Endothelial cell of umbilical vein (primary cell): ENCODE measurements at regions not wholly inside any gene's neighbourhood (a gene's known extent, or its start where the extent isn't known, plus 50 kb on each side); places are given as distances from the start of the nearest gene placed in this dataset.

ENCODE experiments used
- BruUV-seq: library from RNA; stranded (reverse); fragments of 400-500 nt; replicated peaks from 2 replicates; lab custom pipeline; 2021; lab: Mats Ljungman, UMichigan
- CTCF ChIA-PET: fragments of 300-600, 350-600 bp; sonication (Branson Sonifier 250); formaldehyde crosslinking; loops from one replicate; lab custom pipeline; 2021; ENCODE audit warnings: antibody characterized with exemption, inconsistent platforms; lab: Charles Lee
- POLR2A ChIA-PET: fragments of 300-600, 350-600 bp; sonication (Branson Sonifier 250); formaldehyde crosslinking; loops from one replicate; lab custom pipeline; 2021; ENCODE audit warnings: antibody characterized with exemption, inconsistent platforms; lab: Charles Lee
- DNase-seq: peaks from one replicate; pipeline ENCODE4 v3.0.0-alpha.2; 2011; ENCODE audit warnings: low read depth, low spot score
- FAIRE-seq: peaks from 2 replicates; lab custom pipeline; 2011; peaks lifted over from hg19 to GRCh38; lab: Jason Lieb, UNC
- H2AFZ ChIP-seq: 2 replicates; pipeline ENCODE4 v1.6.0; 2012; ENCODE audit warnings: low read depth, low read length, control low read depth, inconsistent platforms
- H3K27ac ChIP-seq: 2 replicates; pipeline ENCODE4 v1.5.1; 2011; ENCODE audit warnings: low read depth, mild to moderate bottlenecking, control low read depth, low read length, moderate library complexity; ENCODE audit not compliant: insufficient read depth
- H3K27me3 ChIP-seq, 2 experiments: 2 replicates each; pipeline versions ENCODE4 v1.6.0 to v1.6.1; 2011; ENCODE audit warnings: low read length in 2 of 2, mixed read lengths in 1 of 2; ENCODE audit not compliant: control insufficient read depth in 2 of 2, insufficient read depth in 2 of 2
- H3K36me3 ChIP-seq, 2 experiments: 2 replicates in 1 of 2; 3 replicates in 1 of 2; pipeline ENCODE4 v1.5.1; 2011; ENCODE audit warnings: low read length in 2 of 2, mild to moderate bottlenecking in 1 of 2, moderate library complexity in 1 of 2; ENCODE audit not compliant: control insufficient read depth in 2 of 2, insufficient read depth in 2 of 2; ENCODE audit errors: extremely low read depth in 1 of 2
- H3K4me1 ChIP-seq: 3 replicates; pipeline ENCODE4 v1.5.1; 2011; ENCODE audit warnings: mild to moderate bottlenecking, low read length; ENCODE audit not compliant: control insufficient read depth, insufficient read depth; ENCODE audit errors: extremely low read depth
- H3K4me2 ChIP-seq: 2 replicates; pipeline ENCODE4 v1.6.1; 2011; ENCODE audit warnings: low read length, control low read depth, mixed read lengths; ENCODE audit not compliant: insufficient read depth
- H3K4me3 ChIP-seq, 3 experiments: fragments of 200-600 bp in 1 of 3; sonication (generic), shearing (Covaris generic) in 1 of 3; replicated peaks in 1 of 3; 2 replicates each; pipeline ENCODE4 v1.5.1; 2011 to 2016; ENCODE audit warnings: control low read depth in 3 of 3, low read length in 3 of 3, mild to moderate bottlenecking in 2 of 3, inconsistent platforms in 1 of 3, low read depth in 1 of 3, moderate library complexity in 1 of 3; ENCODE audit not compliant: insufficient read depth in 1 of 3
- H3K79me2 ChIP-seq: 2 replicates; pipeline ENCODE4 v1.6.0; 2012; ENCODE audit warnings: low read length, inconsistent platforms; ENCODE audit not compliant: control insufficient read depth, insufficient read depth
- H3K9ac ChIP-seq: replicated peaks from 2 replicates; pipeline ENCODE3; 2011; ENCODE audit warnings: low read length, control low read depth; ENCODE audit not compliant: insufficient read depth; ENCODE audit errors: extremely low read depth
- H3K9me1 ChIP-seq: replicated peaks from 3 replicates; pipeline ENCODE4 v1.6.0; 2011; ENCODE audit warnings: mild to moderate bottlenecking, low read length; ENCODE audit not compliant: control insufficient read depth, insufficient read depth; ENCODE audit errors: extremely low read depth
- H3K9me3 ChIP-seq: replicated peaks from 2 replicates; pipeline ENCODE4 v1.5.1; 2012; ENCODE audit warnings: low read length, inconsistent platforms; ENCODE audit not compliant: control insufficient read depth, insufficient read depth
- H4K20me1 ChIP-seq: replicated peaks from 2 replicates; pipeline ENCODE3; 2011; ENCODE audit warnings: mild to moderate bottlenecking, low read length; ENCODE audit not compliant: control insufficient read depth, insufficient read depth; ENCODE audit errors: extremely low read depth
- EZH2 ChIP-seq: IDR thresholded peaks from 2 replicates; pipeline ENCODE4 v1.6.1; 2012; ENCODE audit warnings: borderline replicate concordance, low read depth, mild to moderate bottlenecking, moderate library complexity, low read length, inconsistent platforms; ENCODE audit not compliant: severe bottlenecking
- FOS ChIP-seq: IDR thresholded peaks from 2 replicates; pipeline ENCODE4 v1.6.1; 2011; ENCODE audit warnings: mild to moderate bottlenecking, low read length, moderate library complexity, borderline replicate concordance; ENCODE audit not compliant: insufficient read depth
- GATA2 ChIP-seq: IDR thresholded peaks from 2 replicates; pipeline ENCODE4 v1.7.0; 2011; ENCODE audit warnings: low read depth, mild to moderate bottlenecking, moderate library complexity, mixed read lengths, low read length; ENCODE audit not compliant: insufficient read length, insufficient read depth
- JUN ChIP-seq: IDR thresholded peaks from 2 replicates; pipeline ENCODE4 v1.6.1; 2011; ENCODE audit warnings: borderline replicate concordance, low read depth; ENCODE audit not compliant: insufficient read length, insufficient read depth
- MYC ChIP-seq: IDR thresholded peaks from one replicate; pipeline ENCODE4 v1.6.1; 2011; ENCODE audit warnings: mild to moderate bottlenecking, low read depth, low read length
- POLR2A ChIP-seq: IDR thresholded peaks from 2 replicates; pipeline ENCODE4 v1.6.1; 2012; ENCODE audit warnings: low read depth, mild to moderate bottlenecking, control low read depth, low read length
- POLR2AphosphoS5 ChIP-seq: IDR thresholded peaks from 2 replicates; pipeline ENCODE4 v1.6.1; 2012; ENCODE audit warnings: low read depth, mild to moderate bottlenecking, control low read depth, low read length, moderate library complexity; ENCODE audit not compliant: insufficient read depth
- dilution Hi-C: fragments of 300-500 bp; cut with MboI; formaldehyde crosslinking; loops from one replicate; pipeline ENCODE4 v1.15.0; 2019; ENCODE audit warnings: low sequenced_read_pairs; ENCODE audit not compliant: extremely low pct_ligation_motif_present
- intact Hi-C: fragments of 100-400 bp; cut with micrococcal nuclease; formaldehyde crosslinking; loops from one replicate; pipeline ENCODE4 v1.10.0; 2022
- TF ChIP-seq, protein P1 (sequence below), 2 donors: IDR thresholded peaks; 1 replicate in 1 of 2; 2 replicates in 1 of 2; pipeline ENCODE4 v1.5.1; 2011; ENCODE audit warnings: low read length in 2 of 2, mild to moderate bottlenecking in 2 of 2, moderate library complexity in 2 of 2, control low read depth in 1 of 2, inconsistent platforms in 1 of 2, low read depth in 1 of 2; ENCODE audit not compliant: insufficient read depth in 1 of 2; ENCODE audit errors: extremely low read depth in 1 of 2
- TF ChIP-seq, protein P2 (sequence below): IDR thresholded peaks from 2 replicates; pipeline ENCODE4 v1.6.1; 2011; ENCODE audit not compliant: insufficient read depth, insufficient read length

DNA sequence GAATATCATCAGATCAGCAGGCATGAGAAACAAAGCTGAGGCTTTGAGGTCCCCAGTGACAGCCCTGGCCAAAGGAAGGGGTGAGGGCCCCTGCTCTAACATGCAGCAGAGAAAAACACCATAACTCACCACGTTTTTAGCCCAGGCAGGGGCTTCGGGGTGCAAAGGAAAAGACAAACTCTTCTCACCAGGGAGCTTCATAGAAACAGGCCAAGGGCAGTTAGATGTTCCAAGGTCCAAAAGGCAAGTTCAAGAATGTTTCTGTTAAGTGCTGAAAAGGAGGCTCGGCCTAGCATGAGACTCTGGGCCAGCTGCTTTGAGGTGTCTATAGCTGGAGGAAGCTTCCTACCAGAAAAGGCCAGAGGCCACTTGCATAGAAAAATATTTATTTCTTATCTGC lies 608.4 kb upstream of the CFAP20DC start:
- no peak for FAIRE-seq
- Histone ChIP-seq H3K36me3 (no peaks in the 10 kb centered on the region), H3K27ac (no peak overlapping the region), H3K79me2 (no peaks in the 10 kb centered on the region), H3K9ac (no peak overlapping the region), H2AFZ (no peak overlapping the region), H3K4me2 (no peak overlapping the region), H4K20me1 (no peaks in the 10 kb centered on the region), H3K9me3 (peaks cover 2% of the 10 kb centered on the region), H3K9me1 (no peaks in the 10 kb centered on the region), H3K4me1 (no peaks in the 10 kb centered on the region), H3K27me3 (no peaks in the 10 kb centered on the region), H3K4me3 (no peak overlapping the region)
- dilution Hi-C loops: no loop called here
- ChIA-PET POLR2A (no interaction called here), CTCF (no interaction called here)
- BruUV-seq: no TSS peak
- intact Hi-C loops: no loop called here
- no peak for TF ChIP-seq MYC
- TF ChIP-seq, protein P1, sequence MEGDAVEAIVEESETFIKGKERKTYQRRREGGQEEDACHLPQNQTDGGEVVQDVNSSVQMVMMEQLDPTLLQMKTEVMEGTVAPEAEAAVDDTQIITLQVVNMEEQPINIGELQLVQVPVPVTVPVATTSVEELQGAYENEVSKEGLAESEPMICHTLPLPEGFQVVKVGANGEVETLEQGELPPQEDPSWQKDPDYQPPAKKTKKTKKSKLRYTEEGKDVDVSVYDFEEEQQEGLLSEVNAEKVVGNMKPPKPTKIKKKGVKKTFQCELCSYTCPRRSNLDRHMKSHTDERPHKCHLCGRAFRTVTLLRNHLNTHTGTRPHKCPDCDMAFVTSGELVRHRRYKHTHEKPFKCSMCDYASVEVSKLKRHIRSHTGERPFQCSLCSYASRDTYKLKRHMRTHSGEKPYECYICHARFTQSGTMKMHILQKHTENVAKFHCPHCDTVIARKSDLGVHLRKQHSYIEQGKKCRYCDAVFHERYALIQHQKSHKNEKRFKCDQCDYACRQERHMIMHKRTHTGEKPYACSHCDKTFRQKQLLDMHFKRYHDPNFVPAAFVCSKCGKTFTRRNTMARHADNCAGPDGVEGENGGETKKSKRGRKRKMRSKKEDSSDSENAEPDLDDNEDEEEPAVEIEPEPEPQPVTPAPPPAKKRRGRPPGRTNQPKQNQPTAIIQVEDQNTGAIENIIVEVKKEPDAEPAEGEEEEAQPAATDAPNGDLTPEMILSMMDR (IDR thresholded peaks at IDR 0.05; ENCODE audit: extremely low read depth in 1 of 2, insufficient read depth in 1 of 2, low read depth in 1 of 2, low read length in 2 of 2): no peak
- no peak for TF ChIP-seq POLR2A
- TF ChIP-seq GATA2: no peak
- TF ChIP-seq POLR2AphosphoS5: no peak
- TF ChIP-seq EZH2: no peak
- TF ChIP-seq FOS: no peak
- TF ChIP-seq, protein P2, sequence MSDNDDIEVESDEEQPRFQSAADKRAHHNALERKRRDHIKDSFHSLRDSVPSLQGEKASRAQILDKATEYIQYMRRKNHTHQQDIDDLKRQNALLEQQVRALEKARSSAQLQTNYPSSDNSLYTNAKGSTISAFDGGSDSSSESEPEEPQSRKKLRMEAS: no peak
- no peak for TF ChIP-seq JUN
- DNase-seq: no peak
